Lung (tissue), 11 donors: ENCODE measurements at regions not wholly inside any gene's neighbourhood (a gene's known extent, or its start where the extent isn't known, plus 50 kb on each side); places are given as distances from the start of the nearest gene placed in this dataset.

ENCODE experiments used
- ATAC-seq: fragments of 200-7000 bp; cut with Tn5 transposase; one replicate; pipeline ENCODE4 v1.9.1; 2020; ENCODE audit warnings: moderate number of reproducible peaks; ENCODE audit not compliant: insufficient read depth, low FRiP score
- DNase-seq, 3 donors: peaks; one replicate each; pipeline ENCODE4 v3.0.0-alpha.2; 2013 to 2017
- H3K27ac ChIP-seq, 2 donors: one replicate each; pipeline ENCODE4 v1.5.1; 2013; ENCODE audit warnings: mild to moderate bottlenecking in 2 of 2, moderate library complexity in 2 of 2, control low read depth in 1 of 2, inconsistent platforms in 1 of 2, low read depth in 1 of 2, low read length in 1 of 2
- H3K27me3 ChIP-seq, 3 donors: one replicate each; pipeline ENCODE4 v1.5.1; 2013; ENCODE audit warnings: low read length in 2 of 3; ENCODE audit not compliant: control insufficient read depth in 3 of 3, insufficient read depth in 3 of 3
- H3K36me3 ChIP-seq, 4 donors: one replicate each; pipeline ENCODE4 v1.5.1; 2013; ENCODE audit warnings: low read length in 4 of 4, mild to moderate bottlenecking in 1 of 4, moderate library complexity in 1 of 4; ENCODE audit not compliant: control insufficient read depth in 4 of 4, insufficient read depth in 4 of 4
- H3K4me1 ChIP-seq, 5 donors: one replicate each; pipeline ENCODE4 v1.5.1; 2013; ENCODE audit warnings: low read length in 5 of 5, mild to moderate bottlenecking in 2 of 5, moderate library complexity in 1 of 5; ENCODE audit not compliant: control insufficient read depth in 5 of 5, insufficient read depth in 5 of 5
- H3K4me3 ChIP-seq: one replicate; pipeline ENCODE4 v1.5.1; 2013; ENCODE audit warnings: mild to moderate bottlenecking, control low read depth, moderate library complexity
- H3K9ac ChIP-seq, 2 donors: one replicate each; pipeline ENCODE4 v1.5.1; 2013; ENCODE audit warnings: low read length in 2 of 2, control low read depth in 1 of 2; ENCODE audit not compliant: insufficient read depth in 1 of 2
- H3K9me3 ChIP-seq, 4 donors: one replicate each; pipeline ENCODE4 v1.5.1; 2013; ENCODE audit warnings: low read length in 3 of 4, mild to moderate bottlenecking in 1 of 4, moderate library complexity in 1 of 4; ENCODE audit not compliant: control insufficient read depth in 4 of 4, insufficient read depth in 3 of 4
- CTCF ChIP-seq: IDR thresholded peaks from 2 replicates; pipeline ENCODE4 v1.5.1; 2012; ENCODE audit warnings: mild to moderate bottlenecking; ENCODE audit errors: control extremely low read depth, extremely low read depth
- WGBS, 2 donors: extraction: QIAGEN DNeasy Blood & Tissue Kit; methylation state at CpG; one replicate each; pipeline ENCODE4 v1.1.7; 2013; 5-methylcytosine and 5-hydroxymethylcytosine counted together
- donor health status: control.
- donor health status: control.
- donor health status: Bipolar disorder and iron deficiency.
- donor health status: healthy.
- donor health status: DM: yes; HTN: yes; CAD: no.

GRCh38 chr15:91622711-91623342, 230.7 kb upstream of the SLCO3A1 start:
- Histone ChIP-seq H3K9me3 (peaks cover 0 to 3% (median 0%) of the 10 kb centered on the region in 4 donors), H3K9ac (no peak overlapping the region), H3K27me3 (no peaks in the 10 kb centered on the region), H3K27ac (no peak overlapping the region), H3K4me1 (peaks cover 0 to 24% (median 3%) of the 10 kb centered on the region in 5 donors), H3K36me3 (no peaks in the 10 kb centered on the region), H3K4me3 (no peak overlapping the region)
- ATAC-seq, result no peak
- 78 to 90% methylated on average over 8 of the region's 8 CpGs for WGBS, 2 donors
- no peak for TF ChIP-seq CTCF
- DNase-seq, result no peak

- peaks cover 0 to 35% (median 10%) of the 10 kb centered on the region in 5 donors for H3K4me1 ChIP-seq
- H3K27me3 ChIP-seq, result no peaks in the 10 kb centered on the region
- no peak overlapping the region for H3K27ac ChIP-seq
- peaks cover 0 to 2% (median 0%) of the 10 kb centered on the region in 4 donors for H3K9me3 ChIP-seq
- TF ChIP-seq CTCF, result no peak
- DNase-seq (no peak), ATAC-seq (no peak)
- H3K9ac ChIP-seq, result no peak overlapping the region
- no peak overlapping the region for H3K4me3 ChIP-seq
- WGBS, 2 donors, result 85 to 93% methylated on average over 3 of the region's 3 CpGs
- H3K36me3 ChIP-seq, result no peaks in the 10 kb centered on the region
Measured at GRCh38 chr15:91624353-91624968, 229.0 kb upstream of the SLCO3A1 start.

- Histone ChIP-seq H3K4me3 (no peak overlapping the region), H3K4me1 (peaks cover 0 to 35% (median 7%) of the 10 kb centered on the region in 5 donors), H3K27me3 (no peaks in the 10 kb centered on the region), H3K9me3 (peaks cover 0 to 2% (median 0%) of the 10 kb centered on the region in 4 donors), H3K27ac (no peak overlapping the region), H3K9ac (no peak overlapping the region), H3K36me3 (no peaks in the 10 kb centered on the region)
- no peak for DNase-seq
- WGBS, 2 donors, result 83 to 93% methylated on average over 6 of the region's 6 CpGs
- no peak for TF ChIP-seq CTCF
- no peak for ATAC-seq
Measured at GRCh38 chr15:91625506-91625905, 228.0 kb upstream of the SLCO3A1 start.
